WTC11 (cell line): ENCODE measurements at regions not wholly inside any gene's neighbourhood (a gene's known extent, or its start where the extent isn't known, plus 50 kb on each side); places are given as distances from the start of the nearest gene placed in this dataset.

Experiments
- ATAC-seq: fragments of 200-7000 bp; cut with Tn5 transposase; 2 replicates; pipeline ENCODE4 v1.10.0; 2021; ENCODE audit warnings: mild to moderate bottlenecking, moderate library complexity
- CTCF ChIA-PET: fragments of 300-600 bp; sonication (Branson Sonifier 250); formaldehyde crosslinking; loops from one replicate; lab custom pipeline; 2021; ENCODE audit warnings: antibody characterized with exemption; lab: Charles Lee
- POLR2A ChIA-PET: fragments of 350-600 bp; sonication (Branson Sonifier 250); formaldehyde crosslinking; loops from one replicate; lab custom pipeline; 2021; ENCODE audit warnings: antibody characterized with exemption; lab: Charles Lee
- DNase-seq: peaks from one replicate; pipeline ENCODE4 v3.0.0; 2021; ENCODE audit warnings: low spot score
- H3K27ac Mint-ChIP-seq: 2 replicates; pipeline ENCODE4 v1.8.0; 2021; ENCODE audit warnings: mixed read lengths
- H3K27me3 Mint-ChIP-seq: 2 replicates; pipeline ENCODE4 v1.8.0; 2021; ENCODE audit warnings: low read depth, mild to moderate bottlenecking, moderate library complexity, mixed read lengths
- H3K36me3 Mint-ChIP-seq: 2 replicates; pipeline ENCODE4 v1.8.0; 2021; ENCODE audit warnings: mixed read lengths
- H3K4me1 Mint-ChIP-seq: 2 replicates; pipeline ENCODE4 v1.8.0; 2022; ENCODE audit warnings: mixed read lengths
- H3K4me3 Mint-ChIP-seq: 2 replicates; pipeline ENCODE4 v1.8.0; 2021; ENCODE audit warnings: mild to moderate bottlenecking, moderate library complexity, mixed read lengths
- H3K9me3 Mint-ChIP-seq: 2 replicates; pipeline ENCODE4 v1.8.0; 2021; ENCODE audit warnings: mixed read lengths
- ATF6 ChIP-seq: sonication (generic); formaldehyde crosslinking; IDR thresholded peaks from 2 replicates; pipeline ENCODE4 v1.8.1; 2023; ENCODE audit warnings: mild to moderate bottlenecking, missing genetic modification reagents
- ELF4 ChIP-seq: sonication (generic); formaldehyde crosslinking; IDR thresholded peaks from 2 replicates; pipeline ENCODE4 v1.8.1; 2022; ENCODE audit warnings: low read depth, mild to moderate bottlenecking, moderate library complexity, missing genetic modification reagents
- ETV6 ChIP-seq: sonication (generic); formaldehyde crosslinking; IDR thresholded peaks from 2 replicates; pipeline ENCODE4 v1.8.1; 2022; ENCODE audit warnings: mild to moderate bottlenecking, missing genetic modification reagents
- GTF2I ChIP-seq: fragments of 250-450 bp; sonication (Bioruptor Pico); conservative IDR thresholded peaks from 2 replicates; pipeline ENCODE4 v1.4.0; 2021; ENCODE audit warnings: mild to moderate bottlenecking
- KAT7 ChIP-seq: sonication (generic); formaldehyde crosslinking; IDR thresholded peaks from 2 replicates; pipeline ENCODE4 v1.8.1; 2023; ENCODE audit warnings: missing genetic modification reagents, mild to moderate bottlenecking, borderline replicate concordance
- MXD4 ChIP-seq: fragments of 250-450 bp; sonication (Bioruptor Pico); IDR thresholded peaks from 2 replicates; pipeline ENCODE4 v1.8.0; 2021; ENCODE audit warnings: mild to moderate bottlenecking, moderate library complexity, borderline replicate concordance
- NFYB ChIP-seq: sonication (generic); formaldehyde crosslinking; conservative IDR thresholded peaks from 2 replicates; pipeline ENCODE4 v1.8.0; 2022; ENCODE audit warnings: low read depth, missing genetic modification reagents
- PRDM15 ChIP-seq: sonication (generic); formaldehyde crosslinking; IDR thresholded peaks from 2 replicates; pipeline ENCODE4 v1.8.0; 2022; ENCODE audit warnings: missing genetic modification reagents
- RELA ChIP-seq: sonication (generic); formaldehyde crosslinking; IDR thresholded peaks from 2 replicates; pipeline ENCODE4 v1.8.1; 2022; ENCODE audit warnings: missing genetic modification reagents, mild to moderate bottlenecking, borderline replicate concordance
- SOX15 ChIP-seq: fragments of 250-450 bp; sonication (Bioruptor Pico); IDR thresholded peaks from 2 replicates; pipeline ENCODE4 v1.9.0; 2021; ENCODE audit warnings: mild to moderate bottlenecking
- ZBTB21 ChIP-seq: sonication (generic); formaldehyde crosslinking; IDR thresholded peaks from 2 replicates; pipeline ENCODE4 v1.8.1; 2023; ENCODE audit warnings: mild to moderate bottlenecking, missing genetic modification reagents, borderline replicate concordance
- ZBTB43 ChIP-seq: sonication (generic); formaldehyde crosslinking; IDR thresholded peaks from 2 replicates; pipeline ENCODE4 v1.8.1; 2023; ENCODE audit warnings: mild to moderate bottlenecking, missing genetic modification reagents
- ZNF232 ChIP-seq: sonication (generic); formaldehyde crosslinking; IDR thresholded peaks from 2 replicates; pipeline ENCODE4 v1.8.0; 2022; ENCODE audit warnings: mild to moderate bottlenecking, missing genetic modification reagents
- ZNF671 ChIP-seq: fragments of 250-450 bp; sonication (Bioruptor Pico); IDR thresholded peaks from 2 replicates; pipeline ENCODE4 v1.8.0; 2021; ENCODE audit warnings: mild to moderate bottlenecking
- TF ChIP-seq, protein P1 (sequence below): fragments of 200-600 bp; IDR thresholded peaks from 2 replicates; pipeline ENCODE4 v1.8.0; 2022; ENCODE audit warnings: antibody characterized with exemption
- TF ChIP-seq, protein P2 (sequence below): sonication (generic); formaldehyde crosslinking; IDR thresholded peaks from 2 replicates; pipeline ENCODE4 v1.8.0; 2022; ENCODE audit warnings: mild to moderate bottlenecking, missing genetic modification reagents

DNA sequence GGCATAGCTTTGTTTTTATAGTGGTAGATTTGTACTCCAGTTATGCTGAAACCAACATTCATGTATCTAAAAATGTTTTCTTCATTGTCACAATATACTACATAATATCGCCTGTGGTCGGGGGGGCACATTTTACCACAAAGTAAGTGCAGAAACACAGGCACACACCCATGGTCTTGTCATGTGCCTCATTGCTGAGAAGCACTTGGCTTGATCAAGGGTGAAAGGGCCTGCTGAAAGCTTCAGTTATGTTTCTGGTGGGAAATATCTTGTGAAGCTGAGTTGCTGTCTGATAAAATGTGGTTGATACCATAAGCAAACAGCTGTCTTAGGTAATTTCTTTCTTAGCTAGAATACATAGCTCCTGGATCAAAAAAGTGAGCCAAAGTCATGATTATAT lies 393.1 kb downstream of the MAN2A1 start (continued):
- TF ChIP-seq ATF6 (CRISPR knock-in tag) (no peak), PRDM15 (no peak)

- ChIA-PET CTCF (no interaction called here), POLR2A (no interaction called here)
- Mint-ChIP-seq H3K4me1 (no peaks in the 10 kb centered on the region), H3K9me3 (no peaks in the 10 kb centered on the region), H3K36me3 (no peaks in the 10 kb centered on the region), H3K27me3 (no peaks in the 10 kb centered on the region)
- DNase-seq (no peak), ATAC-seq (no peak)
- TF ChIP-seq ZBTB43 (CRISPR knock-in tag) (no peak), ZBTB21 (CRISPR knock-in tag) (no peak), SOX15 (CRISPR knock-in tag) (no peak), KAT7 (CRISPR knock-in tag) (no peak), GTF2I (CRISPR knock-in tag) (no peak), MXD4 (CRISPR knock-in tag) (no peak), ZNF232 (CRISPR knock-in tag) (no peak), NFYB (no peak), RELA (CRISPR knock-in tag) (no peak), ZNF671 (CRISPR knock-in tag) (no peak), ELF4 (CRISPR knock-in tag) (no peak), ETV6 (CRISPR knock-in tag) (no peak)
- TF ChIP-seq, protein P1, sequence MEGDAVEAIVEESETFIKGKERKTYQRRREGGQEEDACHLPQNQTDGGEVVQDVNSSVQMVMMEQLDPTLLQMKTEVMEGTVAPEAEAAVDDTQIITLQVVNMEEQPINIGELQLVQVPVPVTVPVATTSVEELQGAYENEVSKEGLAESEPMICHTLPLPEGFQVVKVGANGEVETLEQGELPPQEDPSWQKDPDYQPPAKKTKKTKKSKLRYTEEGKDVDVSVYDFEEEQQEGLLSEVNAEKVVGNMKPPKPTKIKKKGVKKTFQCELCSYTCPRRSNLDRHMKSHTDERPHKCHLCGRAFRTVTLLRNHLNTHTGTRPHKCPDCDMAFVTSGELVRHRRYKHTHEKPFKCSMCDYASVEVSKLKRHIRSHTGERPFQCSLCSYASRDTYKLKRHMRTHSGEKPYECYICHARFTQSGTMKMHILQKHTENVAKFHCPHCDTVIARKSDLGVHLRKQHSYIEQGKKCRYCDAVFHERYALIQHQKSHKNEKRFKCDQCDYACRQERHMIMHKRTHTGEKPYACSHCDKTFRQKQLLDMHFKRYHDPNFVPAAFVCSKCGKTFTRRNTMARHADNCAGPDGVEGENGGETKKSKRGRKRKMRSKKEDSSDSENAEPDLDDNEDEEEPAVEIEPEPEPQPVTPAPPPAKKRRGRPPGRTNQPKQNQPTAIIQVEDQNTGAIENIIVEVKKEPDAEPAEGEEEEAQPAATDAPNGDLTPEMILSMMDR, result no peak
- TF ChIP-seq, protein P2, sequence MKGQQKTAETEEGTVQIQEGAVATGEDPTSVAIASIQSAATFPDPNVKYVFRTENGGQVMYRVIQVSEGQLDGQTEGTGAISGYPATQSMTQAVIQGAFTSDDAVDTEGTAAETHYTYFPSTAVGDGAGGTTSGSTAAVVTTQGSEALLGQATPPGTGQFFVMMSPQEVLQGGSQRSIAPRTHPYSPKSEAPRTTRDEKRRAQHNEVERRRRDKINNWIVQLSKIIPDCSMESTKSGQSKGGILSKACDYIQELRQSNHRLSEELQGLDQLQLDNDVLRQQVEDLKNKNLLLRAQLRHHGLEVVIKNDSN (CRISPR knock-in tag), result no peak
- TF ChIP-seq, all 79 proteins: peak for 0
- no peak overlapping the region for H3K27ac Mint-ChIP-seq
- H3K4me3 Mint-ChIP-seq, result no peak overlapping the region
These were observed 396.1 kb downstream of the MAN2A1 start for GRCh38 chr5:110085826-110086225.
